ENCODE measurements at regions not wholly inside any gene's neighbourhood (a gene's known extent, or its start where the extent isn't known, plus 50 kb on each side); places are given as distances from the start of the nearest gene placed in this dataset.

- H3K9me3 ChIP-seq (ENCODE audit: low read length), result no peaks in the 10 kb centered on the region
- intact Hi-C loops (cut with micrococcal nuclease; ENCODE audit: unreplicated experiment), result no loop called here
- H3K79me2 ChIP-seq (ENCODE audit: insufficient read depth, low read depth, low read length), result no peaks in the 10 kb centered on the region
- DNase-seq (ENCODE audit: low spot score), result no peak
- no peak overlapping the region for H3K4me3 ChIP-seq (ENCODE audit: low read depth, low read length, poor library complexity, severe bottlenecking)
- no peak overlapping the region for H3K4me2 ChIP-seq (ENCODE audit: low read length)
- H4K20me1 ChIP-seq (ENCODE audit: insufficient read depth, low read length), result no peaks in the 10 kb centered on the region
- H3K9me2 ChIP-seq (ENCODE audit: insufficient read depth, low read length), result no peaks in the 10 kb centered on the region
- no peak overlapping the region for H2AFZ ChIP-seq (ENCODE audit: low read length)
- BruUV-seq (replicated peaks), result no TSS peak
- no peak overlapping the region for H3K27ac ChIP-seq (ENCODE audit: low read depth, low read length, poor library complexity, severe bottlenecking)
- CTCF ChIA-PET (ENCODE audit: unreplicated experiment), result no interaction called here
- TF ChIP-seq CTCF (conservative IDR thresholded peaks at IDR 0.05; ENCODE audit: low read length), result no peak
- TF ChIP-seq EZH2phosphoT487 (IDR thresholded peaks at IDR 0.05; ENCODE audit: borderline replicate concordance, low read depth, low read length), result no peak
- no peaks in the 10 kb centered on the region for H3K4me1 ChIP-seq (ENCODE audit: insufficient read depth, low read length, poor library complexity, severe bottlenecking)
- POLR2A ChIA-PET, result interaction anchor here (0.6 kb wide), 1 partner anchor 1163 kb away, joined by 3 read pairs; no protein-coding TSS in a partner anchor
- no peaks in the 10 kb centered on the region for H3K36me3 ChIP-seq (ENCODE audit: insufficient read depth, low read length)
Observed at GRCh38 chr12:112674539-112674938, 117.0 kb upstream of the RPH3A start.

DNA sequence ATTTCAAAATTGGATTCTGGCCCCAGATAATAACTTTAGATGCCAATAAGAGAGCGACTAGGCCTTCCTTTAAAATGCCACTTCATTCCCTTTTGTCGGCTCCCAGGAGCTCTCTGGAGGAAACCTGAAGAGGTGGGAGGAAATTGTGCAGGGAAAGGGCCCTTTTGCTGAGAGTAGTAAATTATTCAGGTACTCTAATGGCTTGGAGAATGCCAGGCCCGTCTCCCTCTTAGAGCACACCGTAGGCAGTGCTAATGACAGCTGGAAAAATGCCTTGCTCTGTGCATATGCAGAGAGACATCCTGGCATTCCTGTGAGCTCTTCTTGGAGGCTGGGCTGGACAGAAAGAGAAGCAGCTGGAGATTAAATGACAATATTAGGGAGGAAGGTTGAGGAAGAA lies 115.0 kb upstream of the RPH3A start:
- no peak overlapping the region for H3K27ac ChIP-seq (ENCODE audit: low read depth, low read length, poor library complexity, severe bottlenecking)
- no TSS peak for BruUV-seq (replicated peaks)
- no peaks in the 10 kb centered on the region for H4K20me1 ChIP-seq (ENCODE audit: insufficient read depth, low read length)
- no peaks in the 10 kb centered on the region for H3K36me3 ChIP-seq (ENCODE audit: insufficient read depth, low read length)
- ChIA-PET POLR2A (no interaction called here), CTCF (ENCODE audit: unreplicated experiment) (no interaction called here)
- no peak for TF ChIP-seq CTCF (conservative IDR thresholded peaks at IDR 0.05; ENCODE audit: low read length)
- H3K4me2 ChIP-seq (ENCODE audit: low read length), result no peak overlapping the region
- no peaks in the 10 kb centered on the region for H3K9me3 ChIP-seq (ENCODE audit: low read length)
- H3K4me1 ChIP-seq (ENCODE audit: insufficient read depth, low read length, poor library complexity, severe bottlenecking), result no peaks in the 10 kb centered on the region
- no peak for DNase-seq (ENCODE audit: low spot score)
- intact Hi-C loops (cut with micrococcal nuclease; ENCODE audit: unreplicated experiment), result no loop called here
- no peak overlapping the region for H3K4me3 ChIP-seq (ENCODE audit: low read depth, low read length, poor library complexity, severe bottlenecking)
- no peaks in the 10 kb centered on the region for H3K79me2 ChIP-seq (ENCODE audit: insufficient read depth, low read depth, low read length)
- no peaks in the 10 kb centered on the region for H3K9me2 ChIP-seq (ENCODE audit: insufficient read depth, low read length)
- no peak overlapping the region for H2AFZ ChIP-seq (ENCODE audit: low read length)

DNA sequence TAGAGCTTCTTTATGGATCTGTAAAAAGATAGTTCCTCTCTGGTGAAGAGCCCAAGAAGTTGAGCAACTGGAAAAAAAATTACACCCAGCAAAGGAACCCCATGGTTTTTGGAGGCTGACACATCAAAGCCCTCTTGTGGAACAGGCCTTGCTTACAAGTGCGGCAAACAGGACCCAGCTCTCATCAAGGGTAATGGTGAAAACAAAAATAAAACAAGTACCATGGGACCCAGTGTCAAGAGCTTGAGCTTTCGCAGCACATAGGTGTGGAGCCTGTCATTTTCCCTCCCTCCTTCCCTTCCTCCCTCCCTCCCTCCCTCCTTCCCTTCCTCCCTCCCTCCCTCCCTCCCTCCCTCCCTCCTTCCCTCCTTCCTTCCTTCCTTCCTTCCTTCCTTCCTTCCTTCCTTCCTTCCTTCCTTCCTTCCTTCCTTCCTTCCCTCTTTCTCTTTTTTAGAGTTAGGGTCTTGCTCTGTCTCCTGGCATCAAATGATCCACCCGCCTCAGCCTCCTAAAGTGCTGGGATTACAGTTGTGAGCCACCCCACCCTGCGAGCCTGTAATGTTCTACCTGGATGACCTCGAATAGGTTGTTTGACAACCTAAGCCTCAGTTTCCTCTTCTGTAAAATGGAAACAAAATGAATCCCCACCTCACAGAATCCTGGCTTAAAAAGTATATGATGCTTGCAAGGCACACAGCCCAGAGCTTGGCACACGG lies 114.3 kb upstream of the RPH3A start:
- no peak overlapping the region for H2AFZ ChIP-seq (ENCODE audit: low read length)
- no peak for TF ChIP-seq EZH2phosphoT487 (IDR thresholded peaks at IDR 0.05; ENCODE audit: borderline replicate concordance, low read depth, low read length)
- TF ChIP-seq CTCF (conservative IDR thresholded peaks at IDR 0.05; ENCODE audit: low read length), result no peak
- CTCF ChIA-PET (ENCODE audit: unreplicated experiment), result no interaction called here
- intact Hi-C loops (cut with micrococcal nuclease; ENCODE audit: unreplicated experiment), result no loop called here
- H4K20me1 ChIP-seq (ENCODE audit: insufficient read depth, low read length), result no peaks in the 10 kb centered on the region
- no peaks in the 10 kb centered on the region for H3K36me3 ChIP-seq (ENCODE audit: insufficient read depth, low read length)
- no peaks in the 10 kb centered on the region for H3K9me3 ChIP-seq (ENCODE audit: low read length)
- no peaks in the 10 kb centered on the region for H3K4me1 ChIP-seq (ENCODE audit: insufficient read depth, low read length, poor library complexity, severe bottlenecking)
- no peak overlapping the region for H3K4me2 ChIP-seq (ENCODE audit: low read length)
- no peak overlapping the region for H3K4me3 ChIP-seq (ENCODE audit: low read depth, low read length, poor library complexity, severe bottlenecking)
- POLR2A ChIA-PET, result no interaction called here
- no peaks in the 10 kb centered on the region for H3K79me2 ChIP-seq (ENCODE audit: insufficient read depth, low read depth, low read length)
- H3K27ac ChIP-seq (ENCODE audit: low read depth, low read length, poor library complexity, severe bottlenecking), result no peak overlapping the region
- no TSS peak for BruUV-seq (replicated peaks)
- no peak for DNase-seq (ENCODE audit: low spot score)
- no peaks in the 10 kb centered on the region for H3K9me2 ChIP-seq (ENCODE audit: insufficient read depth, low read length)
